Caco-2 (cell line): ENCODE measurements at regions not wholly inside any gene's neighbourhood (a gene's known extent, or its start where the extent isn't known, plus 50 kb on each side); places are given as distances from the start of the nearest gene placed in this dataset.

Source experiments
- BruUV-seq: library from RNA; stranded (reverse); fragments of 400-500 nt; replicated peaks from 2 replicates; lab custom pipeline; 2021; lab: Mats Ljungman, UMichigan
- CTCF ChIA-PET: fragments of 300-600 bp; sonication (Branson Sonifier 250); formaldehyde crosslinking; loops from one replicate; lab custom pipeline; 2022; ENCODE audit warnings: antibody characterized with exemption; lab: Charles Lee
- POLR2A ChIA-PET: fragments of 300-600 bp; sonication (Branson Sonifier 250); formaldehyde crosslinking; loops from one replicate; lab custom pipeline; 2022; ENCODE audit warnings: antibody characterized with exemption; lab: Charles Lee
- DNase-seq, 2 experiments: peaks; one replicate each; pipeline versions ENCODE4 v3.0.0 to v3.0.0-alpha.2; 2020 to 2022
- H3K27me3 ChIP-seq: replicated peaks from 2 replicates; pipeline ENCODE4 v1.6.0; 2011; ENCODE audit warnings: low read length; ENCODE audit not compliant: control insufficient read depth, insufficient read depth
- H3K36me3 ChIP-seq: 2 replicates; pipeline ENCODE4 v1.5.1; 2011; ENCODE audit warnings: low read length; ENCODE audit not compliant: control insufficient read depth, insufficient read depth
- H3K4me1 ChIP-seq: fragments of 250-450 bp; sonication (Bioruptor Pico); 2 replicates; pipeline ENCODE4 v1.5.1; 2020; ENCODE audit warnings: mild to moderate bottlenecking
- H3K4me3 ChIP-seq: 2 replicates; pipeline ENCODE4 v1.5.1; 2011; ENCODE audit warnings: low read depth, mild to moderate bottlenecking, control low read depth, low read length
- H3K9me3 ChIP-seq: fragments of 250-450 bp; sonication (Bioruptor Pico); 2 replicates; pipeline ENCODE4 v1.5.1; 2020; ENCODE audit warnings: mild to moderate bottlenecking, moderate library complexity
- H3K27ac Mint-ChIP-seq: one replicate; pipeline ENCODE4 v1.8.0; 2022; ENCODE audit warnings: mixed read lengths; ENCODE audit not compliant: unreplicated experiment
- H3K27me3 Mint-ChIP-seq: one replicate; pipeline ENCODE4 v1.8.0; 2022; ENCODE audit warnings: mixed read lengths; ENCODE audit not compliant: insufficient read depth, unreplicated experiment
- H3K36me3 Mint-ChIP-seq: one replicate; pipeline ENCODE4 v1.8.0; 2022; ENCODE audit warnings: mild to moderate bottlenecking, mixed read lengths; ENCODE audit not compliant: insufficient read depth, unreplicated experiment
- H3K4me1 Mint-ChIP-seq: one replicate; pipeline ENCODE4 v1.8.0; 2022; ENCODE audit warnings: low read depth, mixed read lengths; ENCODE audit not compliant: unreplicated experiment
- H3K4me3 Mint-ChIP-seq: one replicate; pipeline ENCODE4 v1.8.0; 2022; ENCODE audit warnings: mild to moderate bottlenecking, moderate library complexity, mixed read lengths; ENCODE audit not compliant: unreplicated experiment
- H3K9me3 Mint-ChIP-seq: one replicate; pipeline ENCODE4 v1.8.0; 2022; ENCODE audit warnings: mixed read lengths; ENCODE audit not compliant: unreplicated experiment
- CTCF ChIP-seq, 2 experiments: fragments of 200-600 bp in 1 of 2; IDR thresholded peaks; 1 replicate in 1 of 2; 2 replicates in 1 of 2; pipeline versions ENCODE4 v1.5.1 to v1.8.0; 2011 to 2022; ENCODE audit warnings: antibody characterized with exemption in 1 of 2, control low read depth in 1 of 2, inconsistent platforms in 1 of 2, low read depth in 1 of 2, low read length in 1 of 2, mild to moderate bottlenecking in 1 of 2, moderate library complexity in 1 of 2; ENCODE audit not compliant: insufficient read depth in 1 of 2, severe bottlenecking in 1 of 2, unreplicated experiment in 1 of 2
- intact Hi-C: fragments of 100-400 bp; cut with micrococcal nuclease; formaldehyde crosslinking; loops from one replicate; pipeline ENCODE4 v1.10.0; 2022; ENCODE audit not compliant: unreplicated experiment

DNA sequence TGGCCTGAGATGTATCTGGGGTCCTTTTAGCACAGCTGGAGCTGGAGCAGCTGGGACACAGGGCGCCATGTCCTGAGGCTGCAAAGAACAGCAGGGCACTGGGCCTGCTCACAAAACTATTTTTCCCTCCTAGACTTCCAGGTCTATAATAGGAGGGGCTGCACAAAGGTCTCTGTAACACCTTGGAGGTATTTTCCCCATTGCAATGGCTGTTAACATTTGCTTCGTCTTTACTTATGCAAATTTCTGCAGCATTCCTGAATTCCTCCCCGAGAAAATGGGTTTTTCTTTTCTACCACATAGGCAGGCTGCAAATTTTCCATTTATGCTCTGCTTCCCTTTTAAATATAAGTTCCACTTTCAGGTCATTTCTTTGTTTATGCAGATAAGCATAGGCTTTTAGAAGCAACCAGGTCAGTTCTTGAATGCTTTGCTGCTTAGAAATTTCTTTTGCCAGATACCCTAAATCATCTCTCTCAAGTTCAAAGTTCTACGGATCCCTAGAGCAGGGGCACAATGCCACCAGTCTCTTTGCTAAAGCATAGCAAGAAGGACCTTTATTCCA, 130.8 kb downstream of the PCSK1 start:
- no peak for DNase-seq
- Mint-ChIP-seq H3K27ac (no peak overlapping the region), H3K27me3 (no peaks in the 10 kb centered on the region), H3K36me3 (no peaks in the 10 kb centered on the region), H3K9me3 (peaks cover 34% of the 10 kb centered on the region), H3K4me3 (no peak overlapping the region), H3K4me1 (peaks cover 17% of the 10 kb centered on the region)
- CTCF ChIA-PET = no interaction called here
- Histone ChIP-seq H3K4me3 (no peak overlapping the region), H3K4me1 (no peaks in the 10 kb centered on the region), H3K9me3 (peaks cover 12% of the 10 kb centered on the region), H3K36me3 (peaks cover 1% of the 10 kb centered on the region; the same call in 1 of the 2 replicates), H3K27me3 (no peaks in the 10 kb centered on the region)
- BruUV-seq = no TSS peak
- POLR2A ChIA-PET = no interaction called here
- no peak for TF ChIP-seq CTCF (IDR thresholded peaks at IDR 0.05; ENCODE audit: insufficient read depth in 1 of 2, low read depth in 1 of 2, low read length in 1 of 2, severe bottlenecking in 1 of 2, unreplicated experiment in 1 of 2)
- intact Hi-C loops = no loop called here

- Histone ChIP-seq H3K9me3 (peaks cover 12% of the 10 kb centered on the region), H3K27me3 (no peaks in the 10 kb centered on the region), H3K4me1 (no peaks in the 10 kb centered on the region), H3K4me3 (no peak overlapping the region), H3K36me3 (peaks cover 1% of the 10 kb centered on the region; the same call in 1 of the 2 replicates)
- intact Hi-C loops = no loop called here
- DNase-seq = no peak
- no peak overlapping the region for H3K27ac Mint-ChIP-seq
- peaks cover 21% of the 10 kb centered on the region for H3K9me3 Mint-ChIP-seq
- POLR2A ChIA-PET = no interaction called here
- H3K4me3 Mint-ChIP-seq = no peak overlapping the region
- no TSS peak for BruUV-seq
- TF ChIP-seq CTCF (IDR thresholded peaks at IDR 0.05; ENCODE audit: insufficient read depth in 1 of 2, low read depth in 1 of 2, low read length in 1 of 2, severe bottlenecking in 1 of 2, unreplicated experiment in 1 of 2) = no peak
- H3K4me1 Mint-ChIP-seq = peaks cover 11% of the 10 kb centered on the region
- H3K36me3 Mint-ChIP-seq = no peaks in the 10 kb centered on the region
- H3K27me3 Mint-ChIP-seq = no peaks in the 10 kb centered on the region
- CTCF ChIA-PET = interaction anchor here (0.6 to 0.7 kb wide), 2 partner anchors 341 to 520 kb away, joined by 3 read pairs; no protein-coding TSS in a partner anchor
Observed at GRCh38 chr5:96300976-96301375, 132.1 kb downstream of the PCSK1 start.

GRCh38 chr5:96297867-96298266, 135.2 kb downstream of the PCSK1 start:
- Mint-ChIP-seq H3K9me3 (peaks cover 16% of the 10 kb centered on the region), H3K4me1 (peaks cover 11% of the 10 kb centered on the region), H3K27ac (no peak overlapping the region), H3K27me3 (no peaks in the 10 kb centered on the region), H3K4me3 (no peak overlapping the region), H3K36me3 (no peaks in the 10 kb centered on the region)
- ChIA-PET CTCF (no interaction called here), POLR2A (no interaction called here)
- intact Hi-C loops = no loop called here
- no peaks in the 10 kb centered on the region for H3K4me1 ChIP-seq
- no peak overlapping the region for H3K4me3 ChIP-seq
- peaks cover 1% of the 10 kb centered on the region; the same call in 1 of the 2 replicates for H3K36me3 ChIP-seq
- no peak for TF ChIP-seq CTCF (IDR thresholded peaks at IDR 0.05; ENCODE audit: insufficient read depth in 1 of 2, low read depth in 1 of 2, low read length in 1 of 2, severe bottlenecking in 1 of 2, unreplicated experiment in 1 of 2)
- no TSS peak for BruUV-seq
- H3K27me3 ChIP-seq = no peaks in the 10 kb centered on the region
- DNase-seq = peak in 1 of 2 experiments; percentile 24
- no peaks in the 10 kb centered on the region for H3K9me3 ChIP-seq
